ENCODE measurements at regions not wholly inside any gene's neighbourhood (a gene's known extent, or its start where the extent isn't known, plus 50 kb on each side); places are given as distances from the start of the nearest gene placed in this dataset.

DNA sequence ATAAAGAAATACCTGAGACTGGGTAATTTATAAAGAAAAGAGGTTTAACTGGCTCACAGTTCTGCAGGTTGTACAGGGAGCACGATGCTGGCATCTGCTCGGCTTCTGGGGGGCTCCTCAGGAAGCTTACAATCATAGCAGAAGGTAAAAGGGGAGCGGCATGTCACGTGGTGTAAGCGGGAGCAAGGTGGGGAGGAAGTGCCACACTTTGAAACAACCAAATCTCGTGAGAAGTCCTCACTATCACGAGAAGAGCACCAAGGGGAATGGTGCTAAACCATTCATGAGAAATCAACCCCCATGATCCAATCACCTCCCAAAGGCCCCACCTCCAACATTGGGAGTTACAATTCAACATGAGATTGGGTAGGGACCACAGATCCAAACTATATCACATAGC, 67.7 kb downstream of the AKR1B1 start:
- DNase-seq (ENCODE audit: low spot score) = no peak

DNA sequence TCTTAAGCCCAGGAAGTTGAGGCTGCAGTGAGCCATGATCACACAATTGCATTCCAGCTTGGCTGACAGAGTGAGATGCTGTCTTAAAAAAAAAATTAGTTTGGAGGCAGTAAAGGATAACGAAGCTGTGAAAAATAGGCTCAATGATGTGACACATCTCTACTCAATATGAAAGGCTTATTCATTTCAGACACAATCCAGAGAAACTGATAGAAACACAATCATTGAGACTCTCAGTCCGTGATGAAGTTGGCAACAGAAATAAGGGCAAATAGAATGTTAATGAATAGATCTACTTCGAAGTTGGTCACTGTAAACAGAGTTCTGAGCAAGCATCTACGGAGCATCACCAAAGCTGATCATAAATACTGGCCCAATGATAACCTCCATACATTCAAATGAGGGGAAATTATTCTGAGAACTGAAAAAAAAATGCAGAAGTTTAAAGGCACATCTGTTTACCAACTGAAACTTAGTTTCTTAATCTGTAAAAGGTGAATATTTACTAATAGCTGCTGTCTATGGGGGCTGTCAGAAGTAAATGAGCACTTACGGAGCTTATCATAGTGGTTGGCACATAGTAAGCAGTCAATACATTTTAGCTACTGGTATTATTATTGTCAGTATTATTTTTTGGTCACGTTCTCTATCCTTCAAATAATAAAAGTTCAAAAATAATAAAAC, 70.4 kb downstream of the AKR1B1 start:
- no peak for DNase-seq (ENCODE audit: low spot score)

GRCh38 chr7:134378562-134378961, 61.8 kb upstream of the SLC35B4 start:
- DNase-seq (ENCODE audit: low spot score) = no peak

GRCh38 chr7:134376693-134377092, 60.0 kb upstream of the SLC35B4 start:
- no peak for DNase-seq (ENCODE audit: low spot score)

- no peak for DNase-seq (ENCODE audit: low spot score)
Observed at GRCh38 chr7:134375206-134375605, 58.5 kb upstream of the SLC35B4 start.

DNA sequence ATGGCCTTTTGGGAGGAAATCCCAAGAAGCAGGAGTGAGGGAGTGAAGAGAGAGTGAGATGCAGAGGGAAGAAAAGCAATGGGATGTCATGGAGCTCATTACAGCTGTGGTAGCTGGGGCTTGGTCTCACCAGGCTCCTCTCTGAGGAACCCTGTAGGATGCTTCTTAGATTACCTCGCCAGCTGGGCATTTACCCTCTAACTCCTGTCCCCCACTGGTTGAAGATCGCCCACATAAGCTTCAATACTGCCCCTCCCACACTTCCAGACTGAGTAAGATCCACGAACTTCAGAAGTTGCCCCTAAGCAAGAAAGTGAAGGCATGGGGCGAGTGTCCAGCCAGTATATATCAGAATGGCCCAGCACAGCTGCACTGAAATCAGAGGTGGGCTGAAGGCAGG, 58.1 kb upstream of the SLC35B4 start:
- no peak for DNase-seq (ENCODE audit: low spot score)

DNA sequence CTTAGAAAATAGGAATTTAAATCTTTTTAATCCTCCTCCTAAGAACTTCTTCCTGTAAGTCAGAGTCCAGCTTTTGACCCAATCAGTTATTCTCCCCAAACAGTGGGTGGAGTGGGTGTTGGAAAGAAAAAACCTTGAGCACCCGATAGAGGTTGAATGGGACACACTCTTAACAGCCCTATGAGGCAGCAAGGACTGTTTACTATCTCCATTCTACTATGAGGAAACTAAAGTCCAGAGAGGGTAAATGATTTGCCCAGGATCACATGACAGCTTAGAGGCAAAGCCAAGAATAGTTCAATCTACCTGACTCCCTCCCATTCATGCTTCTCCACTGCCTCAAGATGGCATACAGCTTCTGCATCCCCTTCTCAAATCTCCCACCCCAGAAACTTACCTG, 57.6 kb upstream of the SLC35B4 start:
- DNase-seq (ENCODE audit: low spot score) = no peak

DNA sequence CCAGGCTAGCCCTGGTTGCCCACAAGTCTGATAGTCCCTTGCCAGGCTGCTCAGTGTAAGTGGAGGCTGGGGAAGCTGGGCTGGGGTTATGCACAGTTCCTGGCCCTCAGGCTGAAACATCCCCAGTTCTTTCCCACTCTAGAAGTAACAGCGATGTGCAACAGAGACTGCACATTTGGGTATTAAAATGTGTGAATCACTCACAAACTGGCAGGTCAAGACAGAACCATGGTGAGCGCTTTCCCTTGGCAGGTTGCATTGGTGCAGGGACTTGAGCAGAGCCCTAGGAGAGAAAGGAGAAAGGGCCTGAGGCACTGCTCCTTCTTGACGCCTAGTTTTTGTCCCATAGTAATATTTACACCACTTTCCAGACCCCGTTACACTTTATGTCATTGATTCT, 56.1 kb upstream of the SLC35B4 start:
- DNase-seq (ENCODE audit: low spot score) = no peak

GRCh38 chr7:134371971-134372370, 55.2 kb upstream of the SLC35B4 start:
- DNase-seq (ENCODE audit: low spot score) = no peak

DNA sequence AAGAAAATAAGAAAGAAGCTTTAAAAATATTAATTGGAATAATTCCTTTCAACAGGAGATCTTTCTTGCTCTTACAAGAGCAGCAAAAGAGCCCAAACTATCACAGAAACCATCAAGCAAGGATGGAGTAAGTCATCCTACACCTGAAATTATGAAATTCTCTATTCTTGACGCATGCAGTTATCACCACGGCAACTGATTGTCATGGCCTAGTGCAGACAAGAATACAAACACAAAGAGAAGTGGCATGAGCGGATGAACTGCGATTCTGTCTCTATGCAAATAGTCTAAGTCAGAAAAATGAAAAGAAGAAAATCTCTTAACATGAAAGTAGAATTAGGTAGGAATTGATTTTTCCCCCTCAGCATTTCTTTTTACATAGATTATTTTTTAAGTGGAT, 54.8 kb upstream of the SLC35B4 start:
- DNase-seq (ENCODE audit: low spot score) = no peak

- DNase-seq (ENCODE audit: low spot score) = no peak
Observed at GRCh38 chr7:134370135-134370534, 53.4 kb upstream of the SLC35B4 start.

DNA sequence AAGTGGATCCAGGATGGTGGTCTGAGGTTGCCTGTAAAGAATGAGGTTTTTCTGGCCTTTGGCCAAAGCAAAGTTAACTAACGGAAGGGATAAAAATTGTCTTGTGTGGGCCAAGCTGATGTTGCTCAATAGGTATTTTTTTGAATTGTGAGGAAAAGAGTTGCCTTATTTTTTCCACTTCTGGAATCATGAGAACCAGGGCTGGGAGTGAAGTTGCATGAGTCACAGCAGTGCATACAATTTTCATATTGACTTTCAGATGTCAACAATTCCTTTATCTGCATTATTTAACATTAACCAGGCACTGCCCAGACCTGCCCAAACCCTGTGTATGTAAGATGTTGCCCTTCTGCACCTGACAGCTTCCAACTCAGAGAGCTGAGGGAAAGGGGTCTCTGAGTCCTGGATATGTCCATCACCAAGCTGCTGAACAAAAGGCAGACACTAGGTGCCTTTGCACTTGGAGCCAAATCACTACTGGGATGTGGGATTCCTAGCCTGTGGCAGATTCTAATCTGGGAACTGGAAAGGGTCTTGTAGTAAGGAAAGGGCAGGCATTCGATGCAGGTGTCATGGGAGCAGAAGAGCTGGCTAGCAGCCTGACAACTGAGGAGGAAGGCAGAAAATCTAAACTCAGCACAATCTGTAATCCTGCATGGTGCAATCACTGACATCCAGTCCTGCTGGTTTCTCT, 52.3 kb upstream of the SLC35B4 start:
- DNase-seq (ENCODE audit: low spot score) = peak; percentile 63

GRCh38 chr7:134367956-134368749, 51.4 kb upstream of the SLC35B4 start:
- no peak for DNase-seq (ENCODE audit: low spot score)

Measured in LoVo (cell line).